H9 (cell line): ENCODE measurements at regions not wholly inside any gene's neighbourhood (a gene's known extent, or its start where the extent isn't known, plus 50 kb on each side); places are given as distances from the start of the nearest gene placed in this dataset.

Source experiments
- DNase-seq: peaks from one replicate; pipeline ENCODE4 v3.0.0-alpha.2; 2017
- H2AFZ ChIP-seq: one replicate; pipeline ENCODE4 v1.6.1; 2013; ENCODE audit warnings: mild to moderate bottlenecking, low read length, control low read depth, moderate library complexity
- H2AK5ac ChIP-seq: 2 replicates; pipeline ENCODE4 v1.6.1; 2013; ENCODE audit warnings: low read length, control low read depth, mixed read lengths; ENCODE audit not compliant: insufficient read length
- H2BK120ac ChIP-seq: one replicate; pipeline ENCODE4 v1.6.1; 2013; ENCODE audit warnings: low read depth, mild to moderate bottlenecking, low read length, control low read depth, inconsistent platforms; ENCODE audit not compliant: poor library complexity, severe bottlenecking
- H2BK12ac ChIP-seq: 2 replicates; pipeline ENCODE4 v1.6.1; 2013; ENCODE audit warnings: low read length, control low read depth, mixed read lengths, low read depth; ENCODE audit not compliant: insufficient read length
- H2BK15ac ChIP-seq: 2 replicates; pipeline ENCODE4 v1.6.1; 2013; ENCODE audit warnings: low read depth, low read length, control low read depth
- H2BK20ac ChIP-seq: one replicate; pipeline ENCODE4 v1.6.1; 2013; ENCODE audit warnings: low read depth, mild to moderate bottlenecking, low read length, control low read depth, inconsistent platforms; ENCODE audit not compliant: poor library complexity, severe bottlenecking
- H2BK5ac ChIP-seq: 2 replicates; pipeline ENCODE4 v1.6.1; 2013; ENCODE audit warnings: low read length, control low read depth, mixed read lengths; ENCODE audit not compliant: insufficient read length
- H3K14ac ChIP-seq: 2 replicates; pipeline ENCODE4 v1.6.1; 2013; ENCODE audit warnings: low read length, control low read depth; ENCODE audit not compliant: insufficient read depth
- H3K18ac ChIP-seq: 2 replicates; pipeline ENCODE4 v1.6.1; 2013; ENCODE audit warnings: low read depth, mild to moderate bottlenecking, mixed read lengths, low read length, control low read depth; ENCODE audit not compliant: insufficient read length
- H3K23ac ChIP-seq: 2 replicates; pipeline ENCODE4 v1.6.1; 2013; ENCODE audit warnings: low read length, control low read depth, mixed read lengths, low read depth; ENCODE audit not compliant: insufficient read length
- H3K23me2 ChIP-seq: 2 replicates; pipeline ENCODE4 v1.6.1; 2013; ENCODE audit warnings: low read depth, mild to moderate bottlenecking, mixed read lengths, low read length, control low read depth; ENCODE audit not compliant: insufficient read length, poor library complexity, severe bottlenecking
- H3K27ac ChIP-seq: 2 replicates; pipeline ENCODE4 v1.5.1; 2013; ENCODE audit warnings: low read length, control low read depth, mixed read lengths, low read depth; ENCODE audit not compliant: insufficient read length
- H3K27me3 ChIP-seq: 2 replicates; pipeline ENCODE4 v1.6.1; 2013; ENCODE audit warnings: low read length, control low read depth, inconsistent platforms; ENCODE audit not compliant: insufficient read depth
- H3K4ac ChIP-seq: 2 replicates; pipeline ENCODE4 v1.6.1; 2013; ENCODE audit warnings: low read depth, mild to moderate bottlenecking, control low read depth, inconsistent platforms, low read length, moderate library complexity
- H3K4me1 ChIP-seq: 2 replicates; pipeline ENCODE4 v1.6.1; 2013; ENCODE audit warnings: low read length, control low read depth, inconsistent platforms; ENCODE audit not compliant: insufficient read depth
- H3K4me2 ChIP-seq: 2 replicates; pipeline ENCODE4 v1.6.1; 2013; ENCODE audit warnings: low read length, control low read depth, mixed read lengths; ENCODE audit not compliant: insufficient read length, insufficient read depth
- H3K56ac ChIP-seq: 2 replicates; pipeline ENCODE4 v1.6.1; 2013; ENCODE audit warnings: low read depth, mild to moderate bottlenecking, mixed read lengths, low read length, control low read depth; ENCODE audit not compliant: insufficient read length
- H3K79me1 ChIP-seq: 2 replicates; pipeline ENCODE4 v1.6.1; 2013; ENCODE audit warnings: low read depth, mild to moderate bottlenecking, moderate library complexity, low read length, control low read depth, inconsistent platforms; ENCODE audit not compliant: insufficient read depth, poor library complexity, severe bottlenecking
- H3K79me2 ChIP-seq: 2 replicates; pipeline ENCODE4 v1.6.1; 2013; ENCODE audit warnings: low read length, control low read depth, inconsistent platforms; ENCODE audit not compliant: insufficient read depth
- H3K9ac ChIP-seq: 2 replicates; pipeline ENCODE4 v1.6.1; 2013; ENCODE audit warnings: low read length, control low read depth, mixed read lengths; ENCODE audit not compliant: insufficient read length; ENCODE audit errors: extremely low read depth
- H3K9me3 ChIP-seq: one replicate; pipeline ENCODE4 v1.6.1; 2013; ENCODE audit warnings: low read depth, low read length, inconsistent platforms; ENCODE audit not compliant: control insufficient read depth
- H3T11ph ChIP-seq: one replicate; pipeline ENCODE4 v1.6.1; 2013; ENCODE audit warnings: mild to moderate bottlenecking, low read length, control low read depth, inconsistent platforms
- H4K20me1 ChIP-seq: one replicate; pipeline ENCODE4 v1.6.1; 2013; ENCODE audit not compliant: control insufficient read depth, insufficient read length, insufficient read depth
- H4K5ac ChIP-seq: 2 replicates; pipeline ENCODE4 v1.6.1; 2013; ENCODE audit warnings: low read depth, mild to moderate bottlenecking, mixed read lengths, low read length, control low read depth; ENCODE audit not compliant: insufficient read length
- H4K8ac ChIP-seq: replicated peaks from 2 replicates; pipeline ENCODE4 v1.6.1; 2013; ENCODE audit warnings: low read length, control low read depth, mixed read lengths, low read depth; ENCODE audit not compliant: insufficient read length
- H4K91ac ChIP-seq: 2 replicates; pipeline ENCODE4 v1.6.1; 2013; ENCODE audit warnings: low read depth, mild to moderate bottlenecking, moderate library complexity, mixed read lengths, low read length, control low read depth; ENCODE audit not compliant: insufficient read length
- H3K27ac Mint-ChIP-seq, 3 experiments: 2 replicates in 2 of 3; 3 replicates in 1 of 3; pipeline ENCODE4 v1.8.0; 2020 to 2021; ENCODE audit warnings: mixed read lengths in 3 of 3, mild to moderate bottlenecking in 1 of 3, moderate library complexity in 1 of 3
- H3K27me3 Mint-ChIP-seq: 2 replicates; pipeline ENCODE4 v1.8.0; 2021; ENCODE audit warnings: low read depth, mild to moderate bottlenecking, moderate library complexity, mixed read lengths
- H3K36me3 Mint-ChIP-seq, 3 experiments: 2 replicates in 2 of 3; 3 replicates in 1 of 3; pipeline ENCODE4 v1.8.0; 2020 to 2021; ENCODE audit warnings: low read depth in 3 of 3, mixed read lengths in 3 of 3; ENCODE audit not compliant: insufficient read depth in 1 of 3
- H3K4me1 Mint-ChIP-seq, 2 experiments: 2 replicates each; pipeline ENCODE4 v1.8.0; 2020; ENCODE audit warnings: mixed read lengths in 2 of 2
- H3K4me3 Mint-ChIP-seq, 2 experiments: 2 replicates in 1 of 2; 3 replicates in 1 of 2; pipeline ENCODE4 v1.8.0; 2020 to 2021; ENCODE audit warnings: mild to moderate bottlenecking in 2 of 2, mixed read lengths in 2 of 2, moderate library complexity in 1 of 2
- H3K9me3 Mint-ChIP-seq, 2 experiments: 2 replicates in 1 of 2; 3 replicates in 1 of 2; pipeline ENCODE4 v1.8.0; 2020; ENCODE audit warnings: mild to moderate bottlenecking in 2 of 2, mixed read lengths in 2 of 2, moderate library complexity in 1 of 2
- CTCF ChIP-seq: fragments of 200-600 bp; sonication (generic); conservative IDR thresholded peaks from 3 replicates; pipeline ENCODE4 v1.8.0; 2021; ENCODE audit warnings: antibody characterized with exemption, mild to moderate bottlenecking
- WGBS: extraction: QIAGEN DNeasy Blood & Tissue Kit; methylation state at CpG from one replicate; pipeline ENCODE4 v1.1.7; 2013; ENCODE audit warnings: missing lambda C conversion rate, low lambda C conversion rate, mixed read lengths; ENCODE audit not compliant: insufficient read length; ENCODE audit errors: extremely low coverage; 5-methylcytosine and 5-hydroxymethylcytosine counted together

- no peaks in the 10 kb centered on the region for H3K79me2 ChIP-seq
- no peaks in the 10 kb centered on the region for H3K79me1 ChIP-seq
- H2AFZ ChIP-seq: no peak overlapping the region
- H2BK120ac ChIP-seq: no peak overlapping the region
- no peaks in the 10 kb centered on the region for H3K9me3 ChIP-seq
- peaks cover 53 to 55% of the 10 kb centered on the region in 2 experiments for H3K4me1 Mint-ChIP-seq
- no peak overlapping the region for H3K14ac ChIP-seq
- peaks cover 1% of the 10 kb centered on the region for H3K27me3 Mint-ChIP-seq
- H3T11ph ChIP-seq: no peak overlapping the region
- TF ChIP-seq CTCF: no peak
- H3K36me3 Mint-ChIP-seq: peaks cover 0 to 9% (median 0%) of the 10 kb centered on the region in 3 experiments; a peak in 4 of 7 replicates
- no peak overlapping the region for H2BK15ac ChIP-seq
- no peak overlapping the region for H3K23ac ChIP-seq
- no peak overlapping the region for H2BK20ac ChIP-seq
- no peak overlapping the region for H4K5ac ChIP-seq
- H3K27ac Mint-ChIP-seq: peak overlapping the region in 1 of 3 experiments; percentile 73; a peak in 2 of 7 replicates
- no peak overlapping the region for H3K27ac ChIP-seq
- H2BK5ac ChIP-seq: no peak overlapping the region
- H3K9me3 Mint-ChIP-seq: no peaks in the 10 kb centered on the region
- no peak overlapping the region for H3K18ac ChIP-seq
- H3K56ac ChIP-seq: no peak overlapping the region
- no peak overlapping the region for H3K4me3 Mint-ChIP-seq
- no CpG with 5 or more reads among the region's 7 CpGs for WGBS
- peaks cover 2% of the 10 kb centered on the region; the same call in 1 of the 2 replicates for H3K27me3 ChIP-seq
- no peak overlapping the region for H3K4ac ChIP-seq
- no peak overlapping the region for H2AK5ac ChIP-seq
- no peak overlapping the region for H3K9ac ChIP-seq
- no peaks in the 10 kb centered on the region for H3K23me2 ChIP-seq
- no peak overlapping the region for H2BK12ac ChIP-seq
- H4K8ac ChIP-seq: no peak overlapping the region
- no peak for DNase-seq
- no peak overlapping the region for H3K4me2 ChIP-seq
- H3K4me1 ChIP-seq: peaks cover 13% of the 10 kb centered on the region; the same call in 1 of the 2 replicates
- H4K91ac ChIP-seq: no peak overlapping the region
- no peaks in the 10 kb centered on the region for H4K20me1 ChIP-seq
Measured at GRCh38 chr5:17143335-17143734, 74.1 kb upstream of the BASP1 start.
